ENCODE measurements at regions not wholly inside any gene's neighbourhood (a gene's known extent, or its start where the extent isn't known, plus 50 kb on each side); places are given as distances from the start of the nearest gene placed in this dataset.

- DNase-seq (ENCODE audit: insufficient read length) = no peak
- TF ChIP-seq TAF1 (IDR thresholded peaks at IDR 0.05; ENCODE audit: borderline replicate concordance, low read depth, low read length) (no peak), POLR2AphosphoS5 (IDR thresholded peaks at IDR 0.05; ENCODE audit: low read depth, low read length) (no peak), POLR2A (IDR thresholded peaks at IDR 0.05; ENCODE audit: low read depth, low read length) (no peak)
- FAIRE-seq = no peak
Observed at GRCh38 chr5:67453111-67453905, 256.7 kb upstream of the CD180 start.

- TF ChIP-seq TAF1 (IDR thresholded peaks at IDR 0.05; ENCODE audit: borderline replicate concordance, low read depth, low read length) (no peak), POLR2AphosphoS5 (IDR thresholded peaks at IDR 0.05; ENCODE audit: low read depth, low read length) (no peak), POLR2A (IDR thresholded peaks at IDR 0.05; ENCODE audit: low read depth, low read length) (no peak)
- DNase-seq (ENCODE audit: insufficient read length) = no peak
- FAIRE-seq = no peak
Observed at GRCh38 chr5:67451640-67452279, 255.2 kb upstream of the CD180 start.

GRCh38 chr5:67447732-67448131 lies 251.1 kb upstream of the CD180 start:
- TF ChIP-seq TAF1 (IDR thresholded peaks at IDR 0.05; ENCODE audit: borderline replicate concordance, low read depth, low read length) = no peak
- no peak for TF ChIP-seq POLR2A (IDR thresholded peaks at IDR 0.05; ENCODE audit: low read depth, low read length)
- no peak for TF ChIP-seq POLR2AphosphoS5 (IDR thresholded peaks at IDR 0.05; ENCODE audit: low read depth, low read length)
- no peak for FAIRE-seq
- DNase-seq (ENCODE audit: insufficient read length) = no peak

- DNase-seq (ENCODE audit: insufficient read length) (no peak), FAIRE-seq (no peak)
- TF ChIP-seq TAF1 (IDR thresholded peaks at IDR 0.05; ENCODE audit: borderline replicate concordance, low read depth, low read length) = no peak
- TF ChIP-seq POLR2AphosphoS5 (IDR thresholded peaks at IDR 0.05; ENCODE audit: low read depth, low read length) = no peak
- TF ChIP-seq POLR2A (IDR thresholded peaks at IDR 0.05; ENCODE audit: low read depth, low read length) = no peak
Observed at GRCh38 chr5:67437905-67438845, 241.6 kb upstream of the CD180 start.

- FAIRE-seq (no peak), DNase-seq (ENCODE audit: insufficient read length) (no peak)
- TF ChIP-seq POLR2AphosphoS5 (IDR thresholded peaks at IDR 0.05; ENCODE audit: low read depth, low read length) (no peak), POLR2A (IDR thresholded peaks at IDR 0.05; ENCODE audit: low read depth, low read length) (no peak), TAF1 (IDR thresholded peaks at IDR 0.05; ENCODE audit: borderline replicate concordance, low read depth, low read length) (no peak)
Observed at GRCh38 chr5:67435032-67435431, 238.4 kb upstream of the CD180 start.

- FAIRE-seq = no peak
- TF ChIP-seq POLR2A (IDR thresholded peaks at IDR 0.05; ENCODE audit: low read depth, low read length) (no peak), POLR2AphosphoS5 (IDR thresholded peaks at IDR 0.05; ENCODE audit: low read depth, low read length) (no peak), TAF1 (IDR thresholded peaks at IDR 0.05; ENCODE audit: borderline replicate concordance, low read depth, low read length) (no peak)
- DNase-seq (ENCODE audit: insufficient read length) = no peak
Observed at GRCh38 chr5:67434466-67434865, 237.9 kb upstream of the CD180 start.

GRCh38 chr5:67432606-67433005 lies 236.0 kb upstream of the CD180 start:
- DNase-seq (ENCODE audit: insufficient read length) (no peak), FAIRE-seq (no peak)
- TF ChIP-seq POLR2AphosphoS5 (IDR thresholded peaks at IDR 0.05; ENCODE audit: low read depth, low read length) (no peak), TAF1 (IDR thresholded peaks at IDR 0.05; ENCODE audit: borderline replicate concordance, low read depth, low read length) (no peak), POLR2A (IDR thresholded peaks at IDR 0.05; ENCODE audit: low read depth, low read length) (no peak)

GRCh38 chr5:67431191-67431590 lies 234.6 kb upstream of the CD180 start:
- no peak for TF ChIP-seq POLR2A (IDR thresholded peaks at IDR 0.05; ENCODE audit: low read depth, low read length)
- no peak for TF ChIP-seq TAF1 (IDR thresholded peaks at IDR 0.05; ENCODE audit: borderline replicate concordance, low read depth, low read length)
- TF ChIP-seq POLR2AphosphoS5 (IDR thresholded peaks at IDR 0.05; ENCODE audit: low read depth, low read length) = no peak
- no peak for DNase-seq (ENCODE audit: insufficient read length)
- FAIRE-seq = no peak

- FAIRE-seq = no peak
- no peak for DNase-seq (ENCODE audit: insufficient read length)
- TF ChIP-seq POLR2AphosphoS5 (IDR thresholded peaks at IDR 0.05; ENCODE audit: low read depth, low read length) (no peak), TAF1 (IDR thresholded peaks at IDR 0.05; ENCODE audit: borderline replicate concordance, low read depth, low read length) (no peak), POLR2A (IDR thresholded peaks at IDR 0.05; ENCODE audit: low read depth, low read length) (no peak)
Observed at GRCh38 chr5:67427850-67428298, 231.3 kb upstream of the CD180 start.

- no peak for DNase-seq (ENCODE audit: insufficient read length)
- TF ChIP-seq POLR2A (IDR thresholded peaks at IDR 0.05; ENCODE audit: low read depth, low read length) = no peak
- TF ChIP-seq TAF1 (IDR thresholded peaks at IDR 0.05; ENCODE audit: borderline replicate concordance, low read depth, low read length) = no peak
- no peak for TF ChIP-seq POLR2AphosphoS5 (IDR thresholded peaks at IDR 0.05; ENCODE audit: low read depth, low read length)
- FAIRE-seq = no peak
Observed at GRCh38 chr5:67426961-67427849, 230.6 kb upstream of the CD180 start.
